Calu3 (cell line): ENCODE measurements at regions not wholly inside any gene's neighbourhood (a gene's known extent, or its start where the extent isn't known, plus 50 kb on each side); places are given as distances from the start of the nearest gene placed in this dataset.

Experiments used
- BruUV-seq: library from RNA; stranded (reverse); fragments of 400-500 nt; replicated peaks from 2 replicates; lab custom pipeline; 2021; lab: Mats Ljungman, UMichigan
- CTCF ChIA-PET: fragments of 300-600 bp; sonication (Branson Sonifier 250); formaldehyde crosslinking; loops from one replicate; lab custom pipeline; 2022; ENCODE audit warnings: antibody characterized with exemption; lab: Charles Lee
- DNase-seq: peaks from one replicate; pipeline ENCODE4 v3.0.0; 2022
- H3K27ac Mint-ChIP-seq: one replicate; pipeline ENCODE4 v1.8.0; 2022; ENCODE audit warnings: mixed read lengths; ENCODE audit not compliant: unreplicated experiment
- H3K27me3 Mint-ChIP-seq: one replicate; pipeline ENCODE4 v1.8.0; 2022; ENCODE audit warnings: mixed read lengths; ENCODE audit not compliant: unreplicated experiment
- H3K36me3 Mint-ChIP-seq: one replicate; pipeline ENCODE4 v1.8.0; 2022; ENCODE audit warnings: mild to moderate bottlenecking, moderate library complexity, mixed read lengths; ENCODE audit not compliant: insufficient read depth, unreplicated experiment
- H3K4me1 Mint-ChIP-seq: one replicate; pipeline ENCODE4 v1.8.0; 2022; ENCODE audit warnings: mild to moderate bottlenecking, low read depth, mixed read lengths; ENCODE audit not compliant: unreplicated experiment
- H3K4me3 Mint-ChIP-seq: one replicate; pipeline ENCODE4 v1.8.0; 2022; ENCODE audit warnings: mild to moderate bottlenecking, low read depth, moderate library complexity, mixed read lengths; ENCODE audit not compliant: unreplicated experiment
- H3K9me3 Mint-ChIP-seq: one replicate; pipeline ENCODE4 v1.8.0; 2022; ENCODE audit warnings: low read depth, mixed read lengths; ENCODE audit not compliant: unreplicated experiment
- CTCF ChIP-seq: fragments of 200-600 bp; IDR thresholded peaks from one replicate; pipeline ENCODE4 v1.8.0; 2022; ENCODE audit warnings: antibody characterized with exemption; ENCODE audit not compliant: unreplicated experiment
- intact Hi-C: fragments of 100-400 bp; cut with micrococcal nuclease; formaldehyde crosslinking; loops from one replicate; pipeline ENCODE4 v1.10.0; 2022; ENCODE audit not compliant: unreplicated experiment

GRCh38 chr7:23981314-23981713 lies 271.3 kb downstream of the STK31 start:
- Mint-ChIP-seq H3K36me3 (no peaks in the 10 kb centered on the region), H3K27ac (no peak overlapping the region), H3K4me3 (no peak overlapping the region), H3K4me1 (no peaks in the 10 kb centered on the region), H3K9me3 (peaks cover 2% of the 10 kb centered on the region), H3K27me3 (peaks cover 32% of the 10 kb centered on the region)
- intact Hi-C loops, result no loop called here
- no peak for TF ChIP-seq CTCF
- DNase-seq, result no peak
- no TSS peak for BruUV-seq
- CTCF ChIA-PET, result no interaction called here

- no peaks in the 10 kb centered on the region for H3K36me3 Mint-ChIP-seq
- no peak overlapping the region for H3K4me3 Mint-ChIP-seq
- no peak for TF ChIP-seq CTCF
- BruUV-seq, result no TSS peak
- peaks cover 37% of the 10 kb centered on the region for H3K27me3 Mint-ChIP-seq
- intact Hi-C loops, result no loop called here
- H3K4me1 Mint-ChIP-seq, result no peaks in the 10 kb centered on the region
- CTCF ChIA-PET, result no interaction called here
- no peak overlapping the region for H3K27ac Mint-ChIP-seq
- H3K9me3 Mint-ChIP-seq, result peaks cover 2% of the 10 kb centered on the region
- DNase-seq, result no peak
Measured at GRCh38 chr7:23981758-23982157, 271.7 kb downstream of the STK31 start.

- H3K36me3 Mint-ChIP-seq, result no peaks in the 10 kb centered on the region
- peaks cover 24% of the 10 kb centered on the region for H3K27me3 Mint-ChIP-seq
- H3K4me3 Mint-ChIP-seq, result no peak overlapping the region
- H3K27ac Mint-ChIP-seq, result no peak overlapping the region
- TF ChIP-seq CTCF, result no peak
- BruUV-seq, result no TSS peak
- intact Hi-C loops, result no loop called here
- no peak for DNase-seq
- CTCF ChIA-PET, result no interaction called here
- H3K9me3 Mint-ChIP-seq, result peaks cover 6% of the 10 kb centered on the region
- no peaks in the 10 kb centered on the region for H3K4me1 Mint-ChIP-seq
Measured at GRCh38 chr7:24005517-24005916, 278.5 kb upstream of the NPY start.

- Mint-ChIP-seq H3K27me3 (peaks cover 47% of the 10 kb centered on the region), H3K27ac (no peak overlapping the region), H3K36me3 (no peaks in the 10 kb centered on the region), H3K9me3 (peaks cover 9% of the 10 kb centered on the region), H3K4me3 (no peak overlapping the region), H3K4me1 (no peaks in the 10 kb centered on the region)
- CTCF ChIA-PET, result no interaction called here
- DNase-seq, result no peak
- intact Hi-C loops, result no loop called here
- no TSS peak for BruUV-seq
- TF ChIP-seq CTCF, result no peak
Measured at GRCh38 chr7:24010495-24010894, 273.5 kb upstream of the NPY start.
